ENCODE measurements at regions not wholly inside any gene's neighbourhood (a gene's known extent, or its start where the extent isn't known, plus 50 kb on each side); places are given as distances from the start of the nearest gene placed in this dataset.

- Histone ChIP-seq H3K27ac (no peak overlapping the region), H3K4me1 (no peaks in the 10 kb centered on the region), H3K4me3 (no peak overlapping the region), H3K9me3 (no peaks in the 10 kb centered on the region), H3K4me2 (no peak overlapping the region)
- 21% methylated on average over 9 of the region's 9 CpGs for WGBS (ENCODE audit: missing lambda C conversion rate)
- TF ChIP-seq ESRRA (IDR thresholded peaks at IDR 0.05; ENCODE audit: borderline replicate concordance, low read length) (no peak), CEBPB (IDR thresholded peaks at IDR 0.05) (no peak), MAX (IDR thresholded peaks at IDR 0.05) (no peak), MAZ (IDR thresholded peaks at IDR 0.05; ENCODE audit: borderline replicate concordance, low read depth, low read length) (no peak), FOXS1 (CRISPR knock-in tag; IDR thresholded peaks at IDR 0.05) (no peak), ELK1 (IDR thresholded peaks at IDR 0.05; ENCODE audit: low read depth, low read length) (no peak)
- TF ChIP-seq, protein P1, sequence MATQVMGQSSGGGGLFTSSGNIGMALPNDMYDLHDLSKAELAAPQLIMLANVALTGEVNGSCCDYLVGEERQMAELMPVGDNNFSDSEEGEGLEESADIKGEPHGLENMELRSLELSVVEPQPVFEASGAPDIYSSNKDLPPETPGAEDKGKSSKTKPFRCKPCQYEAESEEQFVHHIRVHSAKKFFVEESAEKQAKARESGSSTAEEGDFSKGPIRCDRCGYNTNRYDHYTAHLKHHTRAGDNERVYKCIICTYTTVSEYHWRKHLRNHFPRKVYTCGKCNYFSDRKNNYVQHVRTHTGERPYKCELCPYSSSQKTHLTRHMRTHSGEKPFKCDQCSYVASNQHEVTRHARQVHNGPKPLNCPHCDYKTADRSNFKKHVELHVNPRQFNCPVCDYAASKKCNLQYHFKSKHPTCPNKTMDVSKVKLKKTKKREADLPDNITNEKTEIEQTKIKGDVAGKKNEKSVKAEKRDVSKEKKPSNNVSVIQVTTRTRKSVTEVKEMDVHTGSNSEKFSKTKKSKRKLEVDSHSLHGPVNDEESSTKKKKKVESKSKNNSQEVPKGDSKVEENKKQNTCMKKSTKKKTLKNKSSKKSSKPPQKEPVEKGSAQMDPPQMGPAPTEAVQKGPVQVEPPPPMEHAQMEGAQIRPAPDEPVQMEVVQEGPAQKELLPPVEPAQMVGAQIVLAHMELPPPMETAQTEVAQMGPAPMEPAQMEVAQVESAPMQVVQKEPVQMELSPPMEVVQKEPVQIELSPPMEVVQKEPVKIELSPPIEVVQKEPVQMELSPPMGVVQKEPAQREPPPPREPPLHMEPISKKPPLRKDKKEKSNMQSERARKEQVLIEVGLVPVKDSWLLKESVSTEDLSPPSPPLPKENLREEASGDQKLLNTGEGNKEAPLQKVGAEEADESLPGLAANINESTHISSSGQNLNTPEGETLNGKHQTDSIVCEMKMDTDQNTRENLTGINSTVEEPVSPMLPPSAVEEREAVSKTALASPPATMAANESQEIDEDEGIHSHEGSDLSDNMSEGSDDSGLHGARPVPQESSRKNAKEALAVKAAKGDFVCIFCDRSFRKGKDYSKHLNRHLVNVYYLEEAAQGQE (IDR thresholded peaks at IDR 0.05): no peak
- no peak for DNase-seq (ENCODE audit: low read depth in 1 of 2, low spot score in 1 of 2)
- CTCF ChIA-PET: no interaction called here
- POLR2A ChIA-PET: no interaction called here
- FAIRE-seq: no peak
- no peak for ATAC-seq
These were observed 790.8 kb downstream of the SOCS6 start for GRCh38 chr18:71079606-71080005.

DNA sequence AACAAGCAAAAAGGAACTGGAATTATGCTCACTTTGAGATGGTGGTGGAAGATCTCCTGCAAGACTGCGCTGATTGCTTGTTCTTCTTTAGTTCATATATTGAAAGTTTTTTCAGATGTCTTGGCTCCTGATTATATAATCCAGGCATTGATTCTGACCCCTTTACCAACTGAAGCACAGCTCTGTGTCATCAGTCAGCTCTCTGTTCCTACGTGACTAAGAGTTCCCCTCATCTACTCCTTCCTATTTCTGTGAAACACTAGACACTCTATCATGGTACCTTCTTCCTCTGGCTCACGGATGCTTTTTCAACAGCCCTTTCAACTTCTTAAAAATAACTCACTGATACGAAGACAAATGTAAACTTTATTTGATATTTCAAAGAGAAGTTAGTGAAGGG lies 788.6 kb downstream of the SOCS6 start:
- DNase-seq (ENCODE audit: low read depth in 1 of 2, low spot score in 1 of 2) (no peak), ATAC-seq (no peak), FAIRE-seq (no peak)
- ChIA-PET POLR2A (no interaction called here), CTCF (no interaction called here)
- Histone ChIP-seq H3K9me3 (no peaks in the 10 kb centered on the region), H3K27ac (no peak overlapping the region), H3K4me2 (no peak overlapping the region), H3K4me1 (no peaks in the 10 kb centered on the region), H3K4me3 (no peak overlapping the region)
- TF ChIP-seq HOXA7 (CRISPR knock-in tag; IDR thresholded peaks at IDR 0.05): no peak
- no peak for TF ChIP-seq JUNB (IDR thresholded peaks at IDR 0.05)
- TF ChIP-seq POLR2AphosphoS2 (conservative IDR thresholded peaks at IDR 0.05; ENCODE audit: low read length): no peak
- WGBS (ENCODE audit: missing lambda C conversion rate): 8% methylated on average over 4 of the region's 4 CpGs

- DNase-seq (ENCODE audit: low read depth in 1 of 2, low spot score in 1 of 2) (peak in 1 of 2 experiments; percentile 1), FAIRE-seq (no peak), ATAC-seq (peak in 1 of 2 experiments; percentile 39; a peak in 2 of 6 replicates)
- Histone ChIP-seq H3K4me1 (no peaks in the 10 kb centered on the region), H3K4me3 (no peak overlapping the region), H3K4me2 (no peak overlapping the region), H3K27ac (no peak overlapping the region), H3K9me3 (no peaks in the 10 kb centered on the region)
- 7% methylated on average over 3 of the region's 3 CpGs for WGBS (ENCODE audit: missing lambda C conversion rate)
- TF ChIP-seq ZSCAN20 (CRISPR knock-in tag; IDR thresholded peaks at IDR 0.05): no peak
- no peak for TF ChIP-seq CHD4 (IDR thresholded peaks at IDR 0.05; ENCODE audit: borderline replicate concordance)
- no peak for TF ChIP-seq KDM5A (IDR thresholded peaks at IDR 0.05)
- TF ChIP-seq NPAS2 (CRISPR knock-in tag; IDR thresholded peaks at IDR 0.05; ENCODE audit: borderline replicate concordance): no peak
- no peak for TF ChIP-seq CEBPB (IDR thresholded peaks at IDR 0.05)
- no peak for TF ChIP-seq FOSL2 (IDR thresholded peaks at IDR 0.05)
- no peak for TF ChIP-seq FOSL2 (CRISPR knock-in tag; IDR thresholded peaks at IDR 0.05)
- TF ChIP-seq PHF8 (IDR thresholded peaks at IDR 0.05; ENCODE audit: borderline replicate concordance, low read depth): no peak
- no peak for TF ChIP-seq HMGXB4 (CRISPR knock-in tag; IDR thresholded peaks at IDR 0.05; ENCODE audit: borderline replicate concordance)
- no peak for TF ChIP-seq ATOH8 (CRISPR knock-in tag; IDR thresholded peaks at IDR 0.05; ENCODE audit: low read depth)
- TF ChIP-seq MYC (IDR thresholded peaks at IDR 0.05; ENCODE audit: borderline replicate concordance, low read length): no peak
- no peak for TF ChIP-seq HOXB13 (CRISPR knock-in tag; IDR thresholded peaks at IDR 0.05; ENCODE audit: low read depth)
- TF ChIP-seq CHD2 (IDR thresholded peaks at IDR 0.05; ENCODE audit: low read length, partially characterized antibody): no peak
- TF ChIP-seq, protein P2, sequence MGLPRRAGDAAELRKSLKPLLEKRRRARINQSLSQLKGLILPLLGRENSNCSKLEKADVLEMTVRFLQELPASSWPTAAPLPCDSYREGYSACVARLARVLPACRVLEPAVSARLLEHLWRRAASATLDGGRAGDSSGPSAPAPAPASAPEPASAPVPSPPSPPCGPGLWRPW (IDR thresholded peaks at IDR 0.05): no peak
- POLR2A ChIA-PET: no interaction called here
- CTCF ChIA-PET: no interaction called here
These were observed 786.3 kb downstream of the SOCS6 start for GRCh38 chr18:71075147-71075546.
